ENCODE measurements at regions not wholly inside any gene's neighbourhood (a gene's known extent, or its start where the extent isn't known, plus 50 kb on each side); places are given as distances from the start of the nearest gene placed in this dataset.

- Mint-ChIP-seq H3K4me1 (no peaks in the 10 kb centered on the region), H3K27me3 (ENCODE audit: low read depth, poor library complexity) (peaks cover 4% of the 10 kb centered on the region), H3K4me3 (no peak overlapping the region), H3K9me3 (no peaks in the 10 kb centered on the region), H3K27ac (no peak overlapping the region), H3K36me3 (ENCODE audit: low read depth) (no peaks in the 10 kb centered on the region)
- TF ChIP-seq CTCF (IDR thresholded peaks at IDR 0.05) = no peak
- no peak for DNase-seq
These were observed 124.3 kb upstream of the PDE5A start for GRCh38 chr4:119752936-119753335.

GRCh38 chr4:119750771-119751170, 122.2 kb upstream of the PDE5A start:
- Mint-ChIP-seq H3K4me3 (no peak overlapping the region), H3K9me3 (no peaks in the 10 kb centered on the region), H3K36me3 (ENCODE audit: low read depth) (no peaks in the 10 kb centered on the region), H3K27ac (no peak overlapping the region), H3K27me3 (ENCODE audit: low read depth, poor library complexity) (peaks cover 4% of the 10 kb centered on the region), H3K4me1 (no peaks in the 10 kb centered on the region)
- TF ChIP-seq CTCF (IDR thresholded peaks at IDR 0.05) = no peak
- DNase-seq = no peak

GRCh38 chr4:119750048-119750447, 121.4 kb upstream of the PDE5A start:
- Mint-ChIP-seq H3K36me3 (ENCODE audit: low read depth) (no peaks in the 10 kb centered on the region), H3K27ac (no peak overlapping the region), H3K4me1 (no peaks in the 10 kb centered on the region), H3K4me3 (no peak overlapping the region), H3K27me3 (ENCODE audit: low read depth, poor library complexity) (peaks cover 4% of the 10 kb centered on the region), H3K9me3 (no peaks in the 10 kb centered on the region)
- DNase-seq = no peak
- no peak for TF ChIP-seq CTCF (IDR thresholded peaks at IDR 0.05)

- Mint-ChIP-seq H3K9me3 (no peaks in the 10 kb centered on the region), H3K4me3 (no peak overlapping the region), H3K36me3 (ENCODE audit: low read depth) (no peaks in the 10 kb centered on the region), H3K27ac (no peak overlapping the region), H3K4me1 (no peaks in the 10 kb centered on the region), H3K27me3 (ENCODE audit: low read depth, poor library complexity) (peaks cover 4% of the 10 kb centered on the region)
- TF ChIP-seq CTCF (IDR thresholded peaks at IDR 0.05) = no peak
- DNase-seq = no peak
These were observed 120.2 kb upstream of the PDE5A start for GRCh38 chr4:119748853-119749252.

- no peak for DNase-seq
- Mint-ChIP-seq H3K4me1 (no peaks in the 10 kb centered on the region), H3K27me3 (ENCODE audit: low read depth, poor library complexity) (peaks cover 4% of the 10 kb centered on the region), H3K9me3 (no peaks in the 10 kb centered on the region), H3K27ac (no peak overlapping the region), H3K36me3 (ENCODE audit: low read depth) (no peaks in the 10 kb centered on the region), H3K4me3 (no peak overlapping the region)
- no peak for TF ChIP-seq CTCF (IDR thresholded peaks at IDR 0.05)
These were observed 118.3 kb upstream of the PDE5A start for GRCh38 chr4:119746951-119747350.

- no peak for DNase-seq
- Mint-ChIP-seq H3K9me3 (no peaks in the 10 kb centered on the region), H3K4me1 (peaks cover 2% of the 10 kb centered on the region), H3K36me3 (ENCODE audit: low read depth) (no peaks in the 10 kb centered on the region), H3K27me3 (ENCODE audit: low read depth, poor library complexity) (no peaks in the 10 kb centered on the region), H3K4me3 (no peak overlapping the region), H3K27ac (no peak overlapping the region)
- no peak for TF ChIP-seq CTCF (IDR thresholded peaks at IDR 0.05)
These were observed 116.7 kb upstream of the PDE5A start for GRCh38 chr4:119745351-119745750.
